Fibroblast of pulmonary artery (primary cell): ENCODE measurements at regions not wholly inside any gene's neighbourhood (a gene's known extent, or its start where the extent isn't known, plus 50 kb on each side); places are given as distances from the start of the nearest gene placed in this dataset.

ENCODE experiments used
- DNase-seq: peaks from one replicate; pipeline ENCODE4 v3.0.0-alpha.2; 2010; ENCODE audit warnings: low read depth
- H3K4me3 ChIP-seq: replicated peaks from 2 replicates; pipeline ENCODE4 v1.5.1; 2011; ENCODE audit warnings: low read depth, mild to moderate bottlenecking, control low read depth, low read length, moderate library complexity
- TF ChIP-seq, protein P1 (sequence below): IDR thresholded peaks from 2 replicates; pipeline ENCODE4 v1.5.1; 2011; ENCODE audit warnings: mild to moderate bottlenecking, control low read depth, low read length, inconsistent platforms; ENCODE audit errors: missing control alignments

DNA sequence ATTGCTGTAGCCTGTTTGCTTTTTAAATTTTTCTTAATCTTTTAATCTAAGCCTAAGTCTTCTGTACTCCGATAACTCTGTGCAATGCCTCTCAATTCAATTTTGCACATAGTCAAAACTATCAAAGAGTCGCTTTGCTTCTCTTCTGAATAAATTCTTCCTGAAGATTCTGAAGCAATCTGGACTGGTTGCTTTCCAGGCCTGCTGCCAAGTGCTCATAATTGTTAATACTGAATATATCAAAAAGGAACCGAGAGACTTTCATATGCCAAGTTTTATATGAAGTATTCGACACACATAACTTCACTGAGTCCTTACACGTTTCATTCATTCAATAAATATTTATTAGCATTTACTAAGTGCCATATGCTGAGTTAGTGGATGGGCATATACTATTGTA lies 91.3 kb downstream of the EDNRB start:
- DNase-seq: peak; percentile 22
- TF ChIP-seq, protein P1, sequence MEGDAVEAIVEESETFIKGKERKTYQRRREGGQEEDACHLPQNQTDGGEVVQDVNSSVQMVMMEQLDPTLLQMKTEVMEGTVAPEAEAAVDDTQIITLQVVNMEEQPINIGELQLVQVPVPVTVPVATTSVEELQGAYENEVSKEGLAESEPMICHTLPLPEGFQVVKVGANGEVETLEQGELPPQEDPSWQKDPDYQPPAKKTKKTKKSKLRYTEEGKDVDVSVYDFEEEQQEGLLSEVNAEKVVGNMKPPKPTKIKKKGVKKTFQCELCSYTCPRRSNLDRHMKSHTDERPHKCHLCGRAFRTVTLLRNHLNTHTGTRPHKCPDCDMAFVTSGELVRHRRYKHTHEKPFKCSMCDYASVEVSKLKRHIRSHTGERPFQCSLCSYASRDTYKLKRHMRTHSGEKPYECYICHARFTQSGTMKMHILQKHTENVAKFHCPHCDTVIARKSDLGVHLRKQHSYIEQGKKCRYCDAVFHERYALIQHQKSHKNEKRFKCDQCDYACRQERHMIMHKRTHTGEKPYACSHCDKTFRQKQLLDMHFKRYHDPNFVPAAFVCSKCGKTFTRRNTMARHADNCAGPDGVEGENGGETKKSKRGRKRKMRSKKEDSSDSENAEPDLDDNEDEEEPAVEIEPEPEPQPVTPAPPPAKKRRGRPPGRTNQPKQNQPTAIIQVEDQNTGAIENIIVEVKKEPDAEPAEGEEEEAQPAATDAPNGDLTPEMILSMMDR: no peak
- H3K4me3 ChIP-seq: no peak overlapping the region

DNA sequence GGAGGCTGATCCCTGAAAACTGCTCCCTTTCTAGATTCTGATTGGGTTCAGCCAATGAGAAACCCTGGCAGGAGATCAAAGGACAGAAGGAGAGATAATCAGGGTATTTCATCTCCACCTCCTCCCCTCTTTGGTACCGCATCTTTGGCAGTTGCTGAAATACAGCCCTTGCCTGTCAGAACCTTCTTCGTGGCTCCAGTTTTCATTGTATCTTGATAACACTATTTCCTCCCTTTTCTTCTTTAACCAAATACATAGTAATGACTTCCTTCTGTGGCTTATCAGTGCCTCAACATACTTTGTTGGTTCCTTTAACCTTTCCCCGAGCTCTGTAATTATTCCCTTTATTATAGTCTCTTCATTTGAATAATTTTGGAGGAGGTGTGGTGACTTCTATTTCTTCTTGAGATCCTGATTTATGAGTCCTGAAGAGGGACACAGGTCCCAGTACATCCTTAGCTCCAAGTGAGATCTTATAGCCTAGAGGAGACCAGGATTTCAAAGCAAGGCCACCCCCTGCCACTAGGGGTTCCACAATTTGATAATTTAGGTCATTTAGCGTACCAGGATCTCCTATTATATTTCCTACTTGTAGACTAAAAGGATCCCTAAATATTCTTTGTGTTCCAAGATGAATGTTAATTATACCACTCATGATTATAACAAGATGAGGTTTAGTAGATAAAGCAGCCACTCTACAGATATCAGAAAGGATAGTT lies 98.0 kb downstream of the EDNRB start:
- no peak for DNase-seq
- TF ChIP-seq, protein P1: peak; percentile 16
- no peak overlapping the region for H3K4me3 ChIP-seq

DNA sequence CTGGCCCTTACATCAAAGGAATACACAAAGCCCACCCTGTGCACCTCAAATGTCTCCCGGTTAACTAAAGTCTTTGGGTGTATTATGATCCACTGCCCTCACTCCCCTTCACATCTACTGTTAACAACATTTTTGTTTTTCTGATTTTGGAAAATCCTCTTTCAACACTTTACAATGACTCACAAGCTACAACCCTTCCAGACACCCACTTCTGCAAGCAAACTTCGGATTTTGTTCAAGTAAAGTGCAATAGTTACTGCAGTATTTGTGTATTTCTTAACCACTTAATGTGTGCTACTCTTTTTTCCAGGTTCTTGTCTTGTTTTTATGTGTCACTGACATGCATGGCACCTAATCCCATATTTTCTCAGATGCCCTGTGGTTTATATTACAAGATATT lies 101.1 kb downstream of the EDNRB start:
- TF ChIP-seq, protein P1: no peak

DNA sequence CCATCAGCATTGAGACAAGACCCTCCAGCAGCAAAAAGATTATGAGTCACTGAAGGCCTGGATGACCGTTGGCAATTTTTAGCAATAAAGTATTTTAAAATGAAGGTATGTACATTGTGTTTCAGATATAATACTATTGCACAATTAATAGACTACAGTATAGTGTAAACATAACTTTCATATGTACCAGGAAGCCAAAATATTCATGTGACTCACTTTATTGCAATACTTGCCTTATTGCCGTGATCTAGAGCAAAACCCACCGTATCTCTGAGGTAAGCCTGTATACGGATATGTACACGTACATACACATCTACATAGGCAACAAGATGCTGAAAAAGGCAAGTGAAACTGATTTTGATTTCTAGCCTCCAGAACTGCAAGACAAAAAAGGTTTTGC lies 103.3 kb downstream of the EDNRB start:
- H3K4me3 ChIP-seq: no peak overlapping the region
- TF ChIP-seq, protein P1: no peak
- peak; percentile 14 for DNase-seq

More for the DNA sequence above, 101.1 kb downstream of the EDNRB start:
- DNase-seq: no peak
- no peak overlapping the region for H3K4me3 ChIP-seq
